Spleen (tissue), 11 donors: ENCODE measurements at regions not wholly inside any gene's neighbourhood (a gene's known extent, or its start where the extent isn't known, plus 50 kb on each side); places are given as distances from the start of the nearest gene placed in this dataset.

Source experiments
- DNase-seq: peaks from one replicate; pipeline ENCODE4 v3.0.0-alpha.2; 2020
- H3K27ac ChIP-seq, 8 donors: fragments of 200-600 bp; sonication (generic) in 7 of 8; 1 replicate in 4 of 8; 2 replicates in 4 of 8; pipeline versions ENCODE4 v1.5.0 to v1.8.0; 2016 to 2021; ENCODE audit warnings: inconsistent platforms in 4 of 8, mild to moderate bottlenecking in 4 of 8, moderate library complexity in 1 of 8
- H3K27me3 ChIP-seq, 7 donors: fragments of 200-600 bp; sonication (generic) in 6 of 7; replicated peaks in 1 of 7; 1 replicate in 4 of 7; 2 replicates in 3 of 7; pipeline versions ENCODE4 v1.5.0 to v1.8.0; 2016 to 2021; ENCODE audit warnings: inconsistent platforms in 3 of 7, mild to moderate bottlenecking in 1 of 7
- H3K36me3 ChIP-seq, 6 donors: fragments of 200-600 bp; sonication (generic) in 5 of 6; 1 replicate in 4 of 6; 2 replicates in 2 of 6; pipeline versions ENCODE4 v1.5.0 to v1.8.0; 2016 to 2021; ENCODE audit warnings: inconsistent platforms in 2 of 6
- H3K4me1 ChIP-seq, 6 donors: fragments of 200-600 bp; sonication (generic) in 5 of 6; 1 replicate in 3 of 6; 2 replicates in 3 of 6; pipeline versions ENCODE4 v1.5.0 to v1.8.0; 2016 to 2021; ENCODE audit warnings: inconsistent platforms in 3 of 6
- H3K4me3 ChIP-seq, 8 donors: fragments of 200-600 bp; sonication (generic) in 7 of 8; 1 replicate in 4 of 8; 2 replicates in 4 of 8; pipeline versions ENCODE4 v1.5.0 to v1.8.0; 2016 to 2021; ENCODE audit warnings: inconsistent platforms in 4 of 8, mild to moderate bottlenecking in 4 of 8, moderate library complexity in 2 of 8
- H3K9me3 ChIP-seq, 8 donors: fragments of 200-600 bp; sonication (generic) in 7 of 8; 1 replicate in 4 of 8; 2 replicates in 4 of 8; pipeline versions ENCODE4 v1.5.0 to v1.8.0; 2016 to 2021; ENCODE audit warnings: inconsistent platforms in 4 of 8
- POLR2A ChIP-seq, 3 donors: fragments of 450-650 bp; IDR thresholded peaks; one replicate each; pipeline ENCODE4 v1.5.1; 2017; ENCODE audit warnings: antibody characterized with exemption in 3 of 3, mild to moderate bottlenecking in 1 of 3
- POLR2AphosphoS5 ChIP-seq, 3 donors: sonication (generic); formaldehyde crosslinking; IDR thresholded peaks; one replicate each; pipeline ENCODE4 v1.5.1; 2017; ENCODE audit warnings: antibody characterized with exemption in 3 of 3
- WGBS, 5 donors: extraction: QIAGEN DNeasy Blood & Tissue Kit in 3 of 5; methylation state at CpG; one replicate each; pipeline versions ENCODE4 v1.1.5 to v1.1.7; 2013 to 2018; 5-methylcytosine and 5-hydroxymethylcytosine counted together
- intact Hi-C: fragments of 100-400 bp; cut with DNase I; formaldehyde crosslinking; loops from one replicate; pipeline ENCODE4 v1.15.0; 2023; ENCODE audit warnings: low total_unique reads
- TF ChIP-seq, protein P1 (sequence below), 11 experiments: fragments of 200-600 bp in 7 of 11; fragments of 450-650 bp in 4 of 11; sonication (generic) in 4 of 11; IDR thresholded peaks in 8 of 11; conservative IDR thresholded peaks in 3 of 11; 1 replicate in 7 of 11; 2 replicates in 4 of 11; pipeline versions ENCODE4 v1.4.0 to v1.8.0; 2016 to 2021; ENCODE audit warnings: antibody characterized with exemption in 11 of 11, inconsistent platforms in 4 of 11, mild to moderate bottlenecking in 1 of 11
- donor health status: healthy with polysubstance abuse.
- donor health status: DM: no; HTN: no; CAD: no; lungs with moderate emphysema.
- donor health status: DM: no; HTN: no; CAD: no.
- donor health status: Bipolar disorder and iron deficiency.
- donor health status: healthy.
- donor health status: DM: no; HTN: no; CAD: no.
- donor health status: DM: yes; HTN: yes; CAD: no.

DNA sequence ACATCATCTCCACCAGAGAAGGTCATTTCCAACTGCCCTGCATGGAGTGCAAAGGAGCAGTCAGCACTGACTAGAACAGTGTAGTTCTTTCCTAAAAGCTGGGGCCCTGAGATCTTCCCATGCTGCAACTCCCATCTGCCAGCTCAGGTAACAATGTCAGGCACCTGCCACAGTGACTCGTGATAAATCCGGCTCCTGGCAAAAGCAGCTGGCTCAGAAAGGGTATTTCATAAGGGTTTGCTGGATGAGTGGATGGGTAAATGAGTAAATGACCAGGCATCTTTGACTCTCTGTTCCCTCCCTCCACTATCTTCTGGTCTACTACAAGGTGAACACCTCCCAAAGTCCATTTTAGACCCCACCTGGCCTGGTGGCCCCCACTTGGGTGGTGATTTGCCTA is 403.6 kb downstream of the NXPE2 start:
- Histone ChIP-seq H3K4me1 (no peaks in the 10 kb centered on the region), H3K4me3 (no peak overlapping the region), H3K36me3 (no peaks in the 10 kb centered on the region), H3K27ac (no peak overlapping the region), H3K27me3 (peaks cover 0 to 46% (median 0%) of the 10 kb centered on the region in 7 donors), H3K9me3 (no peaks in the 10 kb centered on the region)
- no peak for DNase-seq
- 75 to 95% (median 85%) methylated on average over 2 of the region's 2 CpGs for WGBS, 5 donors
- intact Hi-C loops, result no loop called here
- TF ChIP-seq POLR2A (IDR thresholded peaks at IDR 0.05) (no peak), POLR2AphosphoS5 (IDR thresholded peaks at IDR 0.05) (no peak)
- TF ChIP-seq, protein P1, sequence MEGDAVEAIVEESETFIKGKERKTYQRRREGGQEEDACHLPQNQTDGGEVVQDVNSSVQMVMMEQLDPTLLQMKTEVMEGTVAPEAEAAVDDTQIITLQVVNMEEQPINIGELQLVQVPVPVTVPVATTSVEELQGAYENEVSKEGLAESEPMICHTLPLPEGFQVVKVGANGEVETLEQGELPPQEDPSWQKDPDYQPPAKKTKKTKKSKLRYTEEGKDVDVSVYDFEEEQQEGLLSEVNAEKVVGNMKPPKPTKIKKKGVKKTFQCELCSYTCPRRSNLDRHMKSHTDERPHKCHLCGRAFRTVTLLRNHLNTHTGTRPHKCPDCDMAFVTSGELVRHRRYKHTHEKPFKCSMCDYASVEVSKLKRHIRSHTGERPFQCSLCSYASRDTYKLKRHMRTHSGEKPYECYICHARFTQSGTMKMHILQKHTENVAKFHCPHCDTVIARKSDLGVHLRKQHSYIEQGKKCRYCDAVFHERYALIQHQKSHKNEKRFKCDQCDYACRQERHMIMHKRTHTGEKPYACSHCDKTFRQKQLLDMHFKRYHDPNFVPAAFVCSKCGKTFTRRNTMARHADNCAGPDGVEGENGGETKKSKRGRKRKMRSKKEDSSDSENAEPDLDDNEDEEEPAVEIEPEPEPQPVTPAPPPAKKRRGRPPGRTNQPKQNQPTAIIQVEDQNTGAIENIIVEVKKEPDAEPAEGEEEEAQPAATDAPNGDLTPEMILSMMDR (IDR thresholded peaks at IDR 0.05 in 8 of 11, conservative IDR thresholded peaks at IDR 0.05 in 3 of 11), result no peak

DNA sequence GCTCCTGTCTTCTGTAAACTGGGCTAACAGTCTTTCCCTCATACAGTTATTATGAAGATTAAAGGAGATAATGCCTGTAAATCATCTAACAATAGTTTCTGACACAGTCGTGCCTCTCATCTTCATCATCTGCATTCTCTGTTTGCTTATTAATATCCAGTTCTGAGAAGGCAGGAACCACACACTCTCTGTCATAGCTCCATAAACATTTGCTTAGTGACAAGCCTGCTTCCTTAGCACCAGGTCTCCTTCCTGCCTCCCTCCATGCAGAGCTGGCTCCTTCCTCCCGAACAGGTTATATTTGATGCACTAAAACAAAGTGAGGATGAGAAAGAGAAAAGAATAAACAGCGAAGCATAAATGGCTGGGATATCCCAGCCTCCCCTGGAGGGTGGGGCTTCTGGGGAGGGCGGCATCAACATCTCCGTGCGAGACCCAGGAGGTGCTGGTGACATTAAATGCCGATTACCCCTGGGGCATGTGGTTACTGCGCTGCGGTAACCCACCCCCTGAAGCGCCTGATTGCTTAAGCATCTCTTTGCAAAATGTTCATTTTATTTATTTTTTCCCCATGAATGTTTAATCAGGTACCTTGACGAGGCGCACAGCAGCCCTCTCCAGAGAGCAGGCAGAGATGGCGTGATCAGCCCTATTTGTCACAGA is 404.9 kb downstream of the NXPE2 start:
- Histone ChIP-seq H3K4me1 (no peaks in the 10 kb centered on the region), H3K27me3 (peaks cover 0 to 47% (median 0%) of the 10 kb centered on the region in 7 donors), H3K27ac (no peak overlapping the region), H3K4me3 (no peak overlapping the region), H3K36me3 (no peaks in the 10 kb centered on the region), H3K9me3 (no peaks in the 10 kb centered on the region)
- intact Hi-C loops, result no loop called here
- no peak for TF ChIP-seq POLR2AphosphoS5 (IDR thresholded peaks at IDR 0.05)
- TF ChIP-seq POLR2A (IDR thresholded peaks at IDR 0.05), result no peak
- TF ChIP-seq, protein P1 (IDR thresholded peaks at IDR 0.05 in 8 of 11, conservative IDR thresholded peaks at IDR 0.05 in 3 of 11), result no peak
- 59 to 66% (median 62%) methylated on average over 13 of the region's 13 CpGs for WGBS, 5 donors
- no peak for DNase-seq

DNA sequence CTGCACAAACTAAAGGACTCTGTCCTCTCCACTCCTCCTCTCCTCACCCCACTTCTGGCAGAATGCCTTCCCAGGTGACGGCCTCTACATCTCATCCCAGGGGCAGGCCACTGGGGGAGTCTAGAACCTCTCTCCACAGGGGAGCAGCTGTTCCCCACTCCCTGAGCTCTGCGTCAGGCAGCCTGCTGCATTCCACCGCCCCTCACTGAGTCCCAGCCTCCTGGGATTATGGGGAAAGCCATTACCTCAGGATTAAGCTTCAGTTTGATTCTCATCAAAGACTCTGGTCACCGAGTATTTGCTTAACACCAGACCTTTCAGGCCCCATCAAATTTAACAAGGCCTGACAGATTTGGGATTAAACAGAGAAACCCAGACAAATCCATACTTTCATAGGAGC is 405.9 kb downstream of the NXPE2 start:
- Histone ChIP-seq H3K4me3 (no peak overlapping the region), H3K9me3 (no peaks in the 10 kb centered on the region), H3K36me3 (no peaks in the 10 kb centered on the region), H3K4me1 (no peaks in the 10 kb centered on the region), H3K27me3 (peaks cover 0 to 38% (median 0%) of the 10 kb centered on the region in 7 donors), H3K27ac (no peak overlapping the region)
- 69 to 82% (median 81%) methylated on average over 4 of the region's 4 CpGs for WGBS, 5 donors
- DNase-seq, result no peak
- TF ChIP-seq, protein P1 (IDR thresholded peaks at IDR 0.05 in 8 of 11, conservative IDR thresholded peaks at IDR 0.05 in 3 of 11), result no peak
- no peak for TF ChIP-seq POLR2A (IDR thresholded peaks at IDR 0.05)
- no peak for TF ChIP-seq POLR2AphosphoS5 (IDR thresholded peaks at IDR 0.05)
- intact Hi-C loops, result no loop called here

DNA sequence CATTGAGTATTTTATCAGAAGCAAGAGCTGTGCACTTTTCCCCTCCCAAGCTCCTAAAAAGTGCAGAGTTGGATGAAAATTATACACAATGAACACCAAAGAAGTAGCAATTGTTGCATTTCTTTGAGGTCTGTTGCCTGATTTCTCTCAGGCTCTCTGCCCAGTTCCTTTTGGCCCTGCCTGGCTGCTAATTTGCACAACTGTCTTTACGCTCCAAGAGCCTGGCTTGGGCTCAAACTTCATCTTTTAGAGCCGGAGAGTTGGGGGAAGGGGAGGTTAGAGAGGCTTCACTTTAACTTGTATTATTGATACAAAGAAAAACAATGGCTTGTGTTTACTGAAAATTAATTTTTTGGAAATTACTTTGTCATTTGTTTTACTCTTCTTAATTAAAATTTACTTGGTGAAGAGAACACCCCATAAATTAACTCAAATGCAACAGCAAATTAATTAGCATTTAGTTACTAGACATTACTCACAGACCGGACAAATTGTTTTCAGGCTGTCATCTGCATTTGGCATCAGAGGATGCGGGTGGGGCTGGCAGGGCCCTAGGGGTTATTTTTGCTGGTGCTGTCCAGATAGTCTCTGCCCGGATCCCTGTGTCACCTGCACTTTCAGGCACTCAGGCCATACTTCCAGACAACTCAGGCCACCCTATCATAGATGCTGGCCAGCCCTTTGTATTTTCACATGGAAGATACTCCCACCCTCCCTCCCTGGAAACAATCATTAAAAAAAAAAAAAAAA is 407.3 kb downstream of the NXPE2 start:
- H3K27me3 ChIP-seq, result peaks cover 0 to 37% (median 0%) of the 10 kb centered on the region in 7 donors
- no peak overlapping the region for H3K27ac ChIP-seq
- DNase-seq, result no peak
- intact Hi-C loops, result no loop called here
- H3K36me3 ChIP-seq, result no peaks in the 10 kb centered on the region
- no peaks in the 10 kb centered on the region for H3K4me1 ChIP-seq
- no peaks in the 10 kb centered on the region for H3K9me3 ChIP-seq
- H3K4me3 ChIP-seq, result no peak overlapping the region
- TF ChIP-seq POLR2AphosphoS5 (IDR thresholded peaks at IDR 0.05), result no peak
- TF ChIP-seq, protein P1 (IDR thresholded peaks at IDR 0.05 in 8 of 11, conservative IDR thresholded peaks at IDR 0.05 in 3 of 11), result no peak
- TF ChIP-seq POLR2A (IDR thresholded peaks at IDR 0.05), result no peak
- WGBS, 5 donors, result 70 to 87% (median 77%) methylated on average over 5 of the region's 5 CpGs
